H1 (cell line): ENCODE measurements at regions not wholly inside any gene's neighbourhood (a gene's known extent, or its start where the extent isn't known, plus 50 kb on each side); places are given as distances from the start of the nearest gene placed in this dataset.

Experiments
- BRCA1 ChIP-seq: IDR thresholded peaks from 2 replicates; pipeline ENCODE4 v1.6.1; 2012; ENCODE audit warnings: low read depth, low read length, improper control_type of control experiment
- CBX5 ChIP-seq: fragments of 300-800, 300-1000 bp; sonication (generic); IDR thresholded peaks from 2 replicates; pipeline ENCODE4 v1.7.1; 2016; ENCODE audit warnings: antibody characterized with exemption, low read length, low read depth
- EZH2 ChIP-seq: fragments of 200-600 bp; sonication (generic); IDR thresholded peaks from 2 replicates; pipeline ENCODE4 v1.7.1; 2012; ENCODE audit warnings: low read depth, mild to moderate bottlenecking, moderate library complexity, low read length, inconsistent platforms; ENCODE audit not compliant: severe bottlenecking
- HDAC2 ChIP-seq, 2 experiments: fragments of 300-600 bp in 1 of 2; sonication (generic) in 1 of 2; IDR thresholded peaks; 2 replicates each; pipeline ENCODE4 v1.6.1; 2011 to 2012; ENCODE audit warnings: low read depth in 2 of 2, low read length in 2 of 2, mild to moderate bottlenecking in 2 of 2, moderate library complexity in 2 of 2, borderline replicate concordance in 1 of 2, inconsistent platforms in 1 of 2
- JUND ChIP-seq: IDR thresholded peaks from 2 replicates; pipeline ENCODE4 v1.6.1; 2011; ENCODE audit warnings: mild to moderate bottlenecking, improper control_type of control experiment, low read length
- POLR2AphosphoS5 ChIP-seq: IDR thresholded peaks from 2 replicates; pipeline ENCODE4 v1.6.1; 2011; ENCODE audit warnings: low read depth, low read length
- RAD21 ChIP-seq, 2 experiments: IDR thresholded peaks in 1 of 2; conservative IDR thresholded peaks in 1 of 2; 2 replicates each; pipeline ENCODE4 v1.6.1; 2011; ENCODE audit warnings: low read depth in 2 of 2, low read length in 2 of 2, improper control_type of control experiment in 1 of 2, inconsistent platforms in 1 of 2, mild to moderate bottlenecking in 1 of 2, moderate library complexity in 1 of 2
- RFX5 ChIP-seq: IDR thresholded peaks from 2 replicates; pipeline ENCODE4 v1.6.1; 2011; ENCODE audit warnings: low read depth, low read length, improper control_type of control experiment, borderline replicate concordance
- SP2 ChIP-seq: IDR thresholded peaks from 2 replicates; pipeline ENCODE4 v1.6.1; 2012; ENCODE audit warnings: mild to moderate bottlenecking, low read length, inconsistent platforms
- TAF1 ChIP-seq: IDR thresholded peaks from 2 replicates; pipeline ENCODE4 v1.6.1; 2011; ENCODE audit warnings: mild to moderate bottlenecking, low read depth, low read length
- TCF12 ChIP-seq: IDR thresholded peaks from 2 replicates; pipeline ENCODE4 v1.6.1; 2011; ENCODE audit warnings: low read depth, mild to moderate bottlenecking, low read length
- TF ChIP-seq, protein P1 (sequence below): IDR thresholded peaks from 2 replicates; pipeline ENCODE4 v1.6.1; 2012; ENCODE audit warnings: low read length, inconsistent platforms
- TF ChIP-seq, protein P2 (sequence below), 3 experiments: IDR thresholded peaks; 1 replicate in 2 of 3; 2 replicates in 1 of 3; pipeline versions ENCODE4 v1.5.1 to v1.6.1; 2011; ENCODE audit warnings: low read length in 3 of 3, mild to moderate bottlenecking in 3 of 3, inconsistent platforms in 2 of 3, low read depth in 1 of 3, moderate library complexity in 1 of 3; ENCODE audit not compliant: insufficient read depth in 1 of 3; ENCODE audit errors: control extremely low read depth in 1 of 3
- TF ChIP-seq, protein P3 (sequence below): IDR thresholded peaks from 2 replicates; pipeline ENCODE4 v1.6.1; 2012; ENCODE audit warnings: inconsistent platforms

DNA sequence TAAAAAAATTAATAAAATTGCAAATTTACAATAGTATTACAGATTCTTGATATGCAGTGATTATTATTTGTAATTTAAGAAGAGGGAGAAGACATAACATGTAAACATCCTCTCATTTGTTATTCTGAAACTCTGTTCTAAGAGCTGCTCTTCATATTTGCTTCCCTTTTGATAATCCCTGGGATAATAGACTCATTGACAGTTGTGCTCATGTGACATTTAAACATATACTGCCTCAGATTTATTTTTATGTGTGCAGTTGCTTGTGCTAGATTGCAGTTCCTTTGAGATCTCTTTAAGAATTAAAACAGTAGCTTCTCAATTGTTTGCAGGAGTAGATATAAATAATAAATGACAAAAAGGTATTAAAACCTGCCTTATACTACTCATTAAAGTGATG lies 605.1 kb upstream of the CNTNAP5 start:
- TF ChIP-seq SP2, result no peak
- TF ChIP-seq CBX5, result no peak
- no peak for TF ChIP-seq JUND
- TF ChIP-seq, protein P1, sequence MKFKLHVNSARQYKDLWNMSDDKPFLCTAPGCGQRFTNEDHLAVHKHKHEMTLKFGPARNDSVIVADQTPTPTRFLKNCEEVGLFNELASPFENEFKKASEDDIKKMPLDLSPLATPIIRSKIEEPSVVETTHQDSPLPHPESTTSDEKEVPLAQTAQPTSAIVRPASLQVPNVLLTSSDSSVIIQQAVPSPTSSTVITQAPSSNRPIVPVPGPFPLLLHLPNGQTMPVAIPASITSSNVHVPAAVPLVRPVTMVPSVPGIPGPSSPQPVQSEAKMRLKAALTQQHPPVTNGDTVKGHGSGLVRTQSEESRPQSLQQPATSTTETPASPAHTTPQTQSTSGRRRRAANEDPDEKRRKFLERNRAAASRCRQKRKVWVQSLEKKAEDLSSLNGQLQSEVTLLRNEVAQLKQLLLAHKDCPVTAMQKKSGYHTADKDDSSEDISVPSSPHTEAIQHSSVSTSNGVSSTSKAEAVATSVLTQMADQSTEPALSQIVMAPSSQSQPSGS, result no peak
- no peak for TF ChIP-seq HDAC2 (IDR thresholded peaks at IDR 0.05; ENCODE audit: borderline replicate concordance in 1 of 2, low read depth in 2 of 2, low read length in 2 of 2)
- TF ChIP-seq TAF1, result no peak
- TF ChIP-seq, protein P2, sequence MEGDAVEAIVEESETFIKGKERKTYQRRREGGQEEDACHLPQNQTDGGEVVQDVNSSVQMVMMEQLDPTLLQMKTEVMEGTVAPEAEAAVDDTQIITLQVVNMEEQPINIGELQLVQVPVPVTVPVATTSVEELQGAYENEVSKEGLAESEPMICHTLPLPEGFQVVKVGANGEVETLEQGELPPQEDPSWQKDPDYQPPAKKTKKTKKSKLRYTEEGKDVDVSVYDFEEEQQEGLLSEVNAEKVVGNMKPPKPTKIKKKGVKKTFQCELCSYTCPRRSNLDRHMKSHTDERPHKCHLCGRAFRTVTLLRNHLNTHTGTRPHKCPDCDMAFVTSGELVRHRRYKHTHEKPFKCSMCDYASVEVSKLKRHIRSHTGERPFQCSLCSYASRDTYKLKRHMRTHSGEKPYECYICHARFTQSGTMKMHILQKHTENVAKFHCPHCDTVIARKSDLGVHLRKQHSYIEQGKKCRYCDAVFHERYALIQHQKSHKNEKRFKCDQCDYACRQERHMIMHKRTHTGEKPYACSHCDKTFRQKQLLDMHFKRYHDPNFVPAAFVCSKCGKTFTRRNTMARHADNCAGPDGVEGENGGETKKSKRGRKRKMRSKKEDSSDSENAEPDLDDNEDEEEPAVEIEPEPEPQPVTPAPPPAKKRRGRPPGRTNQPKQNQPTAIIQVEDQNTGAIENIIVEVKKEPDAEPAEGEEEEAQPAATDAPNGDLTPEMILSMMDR (IDR thresholded peaks at IDR 0.05; ENCODE audit: control extremely low read depth in 1 of 3, insufficient read depth in 1 of 3, low read depth in 1 of 3, low read length in 3 of 3), result no peak
- TF ChIP-seq RAD21 (IDR thresholded peaks at IDR 0.05 in 1 of 2, conservative IDR thresholded peaks at IDR 0.05 in 1 of 2; ENCODE audit: low read depth in 2 of 2, low read length in 2 of 2), result no peak
- no peak for TF ChIP-seq POLR2AphosphoS5
- no peak for TF ChIP-seq BRCA1
- TF ChIP-seq EZH2, result no peak
- no peak for TF ChIP-seq TCF12
- TF ChIP-seq, protein P3, sequence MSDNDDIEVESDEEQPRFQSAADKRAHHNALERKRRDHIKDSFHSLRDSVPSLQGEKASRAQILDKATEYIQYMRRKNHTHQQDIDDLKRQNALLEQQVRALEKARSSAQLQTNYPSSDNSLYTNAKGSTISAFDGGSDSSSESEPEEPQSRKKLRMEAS, result no peak
- no peak for TF ChIP-seq RFX5
